Stomach (tissue), 4 donors: ENCODE measurements at regions not wholly inside any gene's neighbourhood (a gene's known extent, or its start where the extent isn't known, plus 50 kb on each side); places are given as distances from the start of the nearest gene placed in this dataset.

ENCODE experiments used
- CTCF ChIP-seq, 7 experiments: fragments of 450-650 bp in 4 of 7; fragments of 200-600 bp in 3 of 7; sonication (generic) in 3 of 7; IDR thresholded peaks; one replicate each; pipeline ENCODE4 v1.5.1; 2016 to 2019; ENCODE audit warnings: antibody characterized with exemption in 7 of 7, control low read depth in 2 of 7, mild to moderate bottlenecking in 1 of 7
- POLR2A ChIP-seq, 4 donors: fragments of 450-650 bp; IDR thresholded peaks; one replicate each; pipeline ENCODE4 v1.6.1; 2016; ENCODE audit warnings: antibody characterized with exemption in 4 of 4, control low read depth in 2 of 4, mild to moderate bottlenecking in 1 of 4, moderate library complexity in 1 of 4
- POLR2AphosphoS5 ChIP-seq, 3 donors: sonication (generic); formaldehyde crosslinking; IDR thresholded peaks; one replicate each; pipeline ENCODE4 v1.6.1; 2016; ENCODE audit warnings: antibody characterized with exemption in 3 of 3

- TF ChIP-seq POLR2AphosphoS5 (IDR thresholded peaks at IDR 0.05) (no peak), CTCF (IDR thresholded peaks at IDR 0.05) (no peak), POLR2A (IDR thresholded peaks at IDR 0.05) (no peak)
Observed at GRCh38 chrX:73932522-73932921, 80.0 kb upstream of the XIST start.
